ENCODE measurements at regions not wholly inside any gene's neighbourhood (a gene's known extent, or its start where the extent isn't known, plus 50 kb on each side); places are given as distances from the start of the nearest gene placed in this dataset.

- FAIRE-seq = no peak
Measured at GRCh38 chr9:78808048-78808447, 511.1 kb downstream of the PSAT1 start.

- FAIRE-seq = no peak
Measured at GRCh38 chr9:78811622-78812276, 514.8 kb downstream of the PSAT1 start.

- FAIRE-seq = no peak
Measured at GRCh38 chr9:78812665-78813064, 515.7 kb downstream of the PSAT1 start.

- no peak for FAIRE-seq
Measured at GRCh38 chr9:78813602-78814180, 516.8 kb downstream of the PSAT1 start.

GRCh38 chr9:78821126-78821822, 524.3 kb downstream of the PSAT1 start:
- FAIRE-seq = no peak

- no peak for FAIRE-seq
Measured at GRCh38 chr9:78826527-78826926, 529.6 kb downstream of the PSAT1 start.

GRCh38 chr9:78828521-78828920, 531.6 kb downstream of the PSAT1 start:
- no peak for FAIRE-seq

GRCh38 chr9:78830301-78830700, 533.4 kb downstream of the PSAT1 start:
- FAIRE-seq = no peak

- no peak for FAIRE-seq
Measured at GRCh38 chr9:78831726-78832125, 534.8 kb downstream of the PSAT1 start.

GRCh38 chr9:78835928-78836450, 539.1 kb downstream of the PSAT1 start:
- no peak for FAIRE-seq

GRCh38 chr9:78839252-78839651, 542.3 kb downstream of the PSAT1 start:
- no peak for FAIRE-seq

GRCh38 chr9:78848061-78848460, 551.1 kb downstream of the PSAT1 start:
- no peak for FAIRE-seq

- no peak for FAIRE-seq
Measured at GRCh38 chr9:78856144-78856543, 559.2 kb downstream of the PSAT1 start.

GRCh38 chr9:78856781-78857180, 559.9 kb downstream of the PSAT1 start:
- no peak for FAIRE-seq

GRCh38 chr9:78857373-78858225, 560.7 kb downstream of the PSAT1 start:
- FAIRE-seq = no peak

GRCh38 chr9:78858266-78858665, 561.3 kb downstream of the PSAT1 start:
- FAIRE-seq = no peak

- no peak for FAIRE-seq
Measured at GRCh38 chr9:78860801-78861475, 564.0 kb downstream of the PSAT1 start.

- FAIRE-seq = no peak
Measured at GRCh38 chr9:78863531-78863930, 566.6 kb downstream of the PSAT1 start.

GRCh38 chr9:78865737-78866136, 568.8 kb downstream of the PSAT1 start:
- no peak for FAIRE-seq

- no peak for FAIRE-seq
Measured at GRCh38 chr9:78866207-78867132, 569.5 kb downstream of the PSAT1 start.

GRCh38 chr9:78871086-78871451, 574.1 kb downstream of the PSAT1 start:
- FAIRE-seq = no peak
